ENCODE measurements at regions not wholly inside any gene's neighbourhood (a gene's known extent, or its start where the extent isn't known, plus 50 kb on each side); places are given as distances from the start of the nearest gene placed in this dataset.
"Not testable (repeated sequence)": the region's sequence is repeated elsewhere in the genome, so short reads cannot be mapped to it uniquely, and the experiment has no call there.

DNA sequence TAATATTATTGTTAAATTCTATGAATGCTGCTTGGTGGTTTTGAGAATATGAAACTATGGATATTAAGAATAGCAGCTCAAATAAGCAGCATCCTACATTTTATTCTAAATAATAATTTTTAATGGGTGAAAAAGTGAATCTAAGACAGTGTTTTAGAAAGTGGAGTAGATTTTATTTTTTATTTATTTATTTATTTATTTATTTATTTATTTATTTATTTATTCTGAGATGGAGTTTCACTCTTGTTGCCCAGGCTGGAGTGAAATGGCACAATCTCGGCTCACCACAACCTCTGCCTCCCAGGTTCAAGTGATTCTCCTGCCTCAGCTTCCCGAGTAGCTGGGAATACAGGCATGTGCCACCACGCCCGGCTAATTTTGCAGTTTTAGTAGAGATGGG lies 1199.4 kb downstream of the EPHA7 start:
- H3K36me3 ChIP-seq (ENCODE audit: control insufficient read depth, insufficient read depth, low read length); H3K4me1 ChIP-seq (ENCODE audit: control insufficient read depth, insufficient read depth, low read length): not testable (repeated sequence)

DNA sequence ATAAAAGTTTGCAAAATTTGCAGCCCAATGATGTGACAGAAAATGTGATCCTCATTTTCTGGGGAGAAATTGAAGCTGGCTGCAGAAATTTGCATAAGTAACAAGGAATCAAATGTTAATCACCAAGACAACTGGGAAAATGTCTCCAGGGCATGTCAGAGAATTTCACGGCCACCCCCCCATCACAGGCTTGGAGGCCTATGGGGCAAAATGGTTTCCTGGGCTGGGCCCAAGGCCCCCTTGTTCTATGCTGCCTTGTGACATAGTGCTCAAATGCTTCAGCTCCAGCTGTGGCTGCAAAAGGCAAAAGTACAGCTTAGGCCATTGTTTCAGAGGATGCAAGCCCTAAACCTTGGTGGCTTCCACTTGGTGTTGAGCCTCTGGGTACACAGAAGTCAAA lies 1202.6 kb downstream of the EPHA7 start:
- H3K4me3 ChIP-seq (ENCODE audit: low read length), result no peak overlapping the region
- H3K27ac ChIP-seq (ENCODE audit: low read depth, low read length), result no peak overlapping the region
- no peaks in the 10 kb centered on the region for H3K27me3 ChIP-seq (ENCODE audit: control insufficient read depth, insufficient read depth, low read length)
- H3K4me1 ChIP-seq (ENCODE audit: control insufficient read depth, insufficient read depth, low read length), result no peaks in the 10 kb centered on the region
- H3K9ac ChIP-seq (ENCODE audit: low read length), result no peak overlapping the region
- no peaks in the 10 kb centered on the region for H3K36me3 ChIP-seq (ENCODE audit: control insufficient read depth, insufficient read depth, low read length)

More for the DNA sequence above, 1199.4 kb downstream of the EPHA7 start:
- H3K27ac ChIP-seq (ENCODE audit: low read depth, low read length); H3K4me3 ChIP-seq (ENCODE audit: low read length); H3K9ac ChIP-seq (ENCODE audit: low read length); H3K27me3 ChIP-seq (ENCODE audit: control insufficient read depth, insufficient read depth, low read length): not testable (repeated sequence)

DNA sequence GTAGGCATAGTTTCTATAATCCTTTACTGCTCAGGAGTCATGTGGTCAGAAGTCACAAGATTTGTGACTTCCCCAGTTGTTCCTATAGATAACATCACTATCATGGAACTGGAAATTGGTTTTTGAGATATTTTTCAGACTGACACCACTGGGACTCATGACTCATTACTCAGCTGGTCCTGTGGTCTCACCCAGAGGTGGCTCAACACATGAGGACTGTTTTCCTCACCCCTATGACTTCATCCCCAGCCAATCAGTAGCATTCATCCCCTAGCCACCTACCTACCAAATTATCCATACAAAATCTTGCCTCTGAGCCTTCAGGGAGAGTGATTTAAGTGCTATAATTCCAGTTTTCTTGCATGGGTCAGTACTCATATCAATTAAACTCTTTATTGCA lies 1217.7 kb downstream of the EPHA7 start:
- Histone ChIP-seq H3K4me1 (ENCODE audit: control insufficient read depth, insufficient read depth, low read length) (no peaks in the 10 kb centered on the region), H3K4me3 (ENCODE audit: low read length) (no peak overlapping the region), H3K27ac (ENCODE audit: low read depth, low read length) (no peak overlapping the region), H3K27me3 (ENCODE audit: control insufficient read depth, insufficient read depth, low read length) (no peaks in the 10 kb centered on the region), H3K36me3 (ENCODE audit: control insufficient read depth, insufficient read depth, low read length) (no peaks in the 10 kb centered on the region), H3K9ac (ENCODE audit: low read length) (no peak overlapping the region)

DNA sequence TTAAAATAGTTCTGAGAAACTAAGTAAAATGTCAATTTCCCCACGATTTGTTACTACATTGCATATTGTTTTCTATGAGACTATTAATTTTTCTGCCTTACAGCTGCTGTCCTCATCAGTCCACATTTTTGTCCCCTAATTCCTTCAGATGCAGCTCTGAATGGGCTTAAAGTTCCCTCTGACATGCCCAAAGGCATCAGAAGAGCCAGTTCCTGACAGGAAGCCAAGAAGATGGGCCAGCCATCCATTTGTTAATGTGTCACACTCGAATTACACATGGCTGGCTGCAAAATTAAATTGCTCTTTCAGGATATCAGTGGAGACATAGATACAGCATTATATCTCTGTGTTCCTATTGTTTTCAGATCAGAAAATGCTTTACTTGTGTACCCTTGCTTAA lies 1223.0 kb downstream of the EPHA7 start:
- H3K27ac ChIP-seq (ENCODE audit: low read depth, low read length), result no peak overlapping the region
- no peak overlapping the region for H3K4me3 ChIP-seq (ENCODE audit: low read length)
- H3K9ac ChIP-seq (ENCODE audit: low read length), result no peak overlapping the region
- no peaks in the 10 kb centered on the region for H3K36me3 ChIP-seq (ENCODE audit: control insufficient read depth, insufficient read depth, low read length)
- H3K27me3 ChIP-seq (ENCODE audit: control insufficient read depth, insufficient read depth, low read length), result no peaks in the 10 kb centered on the region
- no peaks in the 10 kb centered on the region for H3K4me1 ChIP-seq (ENCODE audit: control insufficient read depth, insufficient read depth, low read length)

DNA sequence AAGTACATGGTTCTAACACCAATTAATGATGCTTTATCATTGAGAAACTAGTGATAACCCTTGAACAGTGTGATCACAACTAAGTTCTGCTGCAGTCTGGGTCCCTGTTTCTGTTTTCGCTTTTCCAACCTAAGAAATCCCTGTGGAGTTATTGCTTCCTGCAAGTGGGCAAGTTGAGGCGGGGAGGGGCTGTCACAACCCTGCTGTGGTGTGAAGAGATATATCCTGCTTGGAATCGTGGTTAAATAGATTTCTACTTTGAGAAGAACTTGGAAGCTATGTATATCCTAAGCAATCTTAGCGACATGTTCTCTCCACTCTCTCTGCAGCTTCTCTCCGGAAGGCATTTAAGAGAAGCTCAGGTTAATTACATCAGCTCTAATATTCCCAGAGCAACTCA lies 1223.6 kb downstream of the EPHA7 start:
- Histone ChIP-seq H3K4me1 (ENCODE audit: control insufficient read depth, insufficient read depth, low read length) (no peaks in the 10 kb centered on the region), H3K4me3 (ENCODE audit: low read length) (no peak overlapping the region), H3K27me3 (ENCODE audit: control insufficient read depth, insufficient read depth, low read length) (no peaks in the 10 kb centered on the region), H3K36me3 (ENCODE audit: control insufficient read depth, insufficient read depth, low read length) (no peaks in the 10 kb centered on the region), H3K27ac (ENCODE audit: low read depth, low read length) (no peak overlapping the region), H3K9ac (ENCODE audit: low read length) (no peak overlapping the region)

DNA sequence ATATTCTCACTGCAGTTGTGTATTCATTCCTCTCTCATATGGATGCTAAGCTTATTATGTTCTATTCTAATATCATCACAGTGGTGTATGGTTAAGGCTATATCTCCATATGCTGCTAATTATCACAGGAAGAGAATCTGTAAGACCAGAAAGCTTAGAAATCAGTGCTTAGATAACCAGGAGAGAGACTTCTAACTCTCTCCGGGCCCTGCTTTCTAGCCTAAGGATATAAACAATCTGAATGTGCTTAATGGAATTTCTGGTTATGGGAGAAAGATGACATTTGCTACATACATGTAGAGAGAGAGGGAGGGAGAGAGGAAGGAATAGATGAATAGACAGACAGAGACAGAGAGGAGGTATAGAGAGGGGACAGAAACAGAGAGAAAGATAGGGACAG lies 1231.3 kb downstream of the EPHA7 start:
- Histone ChIP-seq H3K27ac (ENCODE audit: low read depth, low read length) (no peak overlapping the region), H3K4me3 (ENCODE audit: low read length) (no peak overlapping the region), H3K4me1 (ENCODE audit: control insufficient read depth, insufficient read depth, low read length) (no peaks in the 10 kb centered on the region), H3K9ac (ENCODE audit: low read length) (no peak overlapping the region), H3K27me3 (ENCODE audit: control insufficient read depth, insufficient read depth, low read length) (no peaks in the 10 kb centered on the region), H3K36me3 (ENCODE audit: control insufficient read depth, insufficient read depth, low read length) (no peaks in the 10 kb centered on the region)

DNA sequence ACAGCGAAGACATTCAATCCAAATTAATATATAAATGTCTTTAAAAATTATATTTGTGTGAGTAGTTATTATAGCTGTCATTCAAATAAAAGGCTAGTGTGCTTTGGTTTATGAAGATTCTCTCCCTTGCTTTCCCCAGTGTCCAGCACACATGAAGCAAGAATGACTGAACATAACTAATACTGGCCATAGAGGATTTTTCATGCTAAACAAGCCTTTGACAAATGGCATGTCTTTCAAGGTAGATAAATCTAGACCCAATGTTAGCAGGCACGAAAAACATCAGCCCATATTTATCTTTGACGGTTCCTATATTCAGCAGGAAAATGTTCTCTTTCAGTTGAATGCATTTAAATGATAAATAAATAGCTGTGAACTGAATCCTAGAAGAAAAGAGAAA lies 1234.4 kb downstream of the EPHA7 start:
- Histone ChIP-seq H3K9ac (ENCODE audit: low read length) (no peak overlapping the region), H3K27ac (ENCODE audit: low read depth, low read length) (no peak overlapping the region), H3K36me3 (ENCODE audit: control insufficient read depth, insufficient read depth, low read length) (no peaks in the 10 kb centered on the region), H3K27me3 (ENCODE audit: control insufficient read depth, insufficient read depth, low read length) (no peaks in the 10 kb centered on the region), H3K4me3 (ENCODE audit: low read length) (no peak overlapping the region), H3K4me1 (ENCODE audit: control insufficient read depth, insufficient read depth, low read length) (no peaks in the 10 kb centered on the region)

DNA sequence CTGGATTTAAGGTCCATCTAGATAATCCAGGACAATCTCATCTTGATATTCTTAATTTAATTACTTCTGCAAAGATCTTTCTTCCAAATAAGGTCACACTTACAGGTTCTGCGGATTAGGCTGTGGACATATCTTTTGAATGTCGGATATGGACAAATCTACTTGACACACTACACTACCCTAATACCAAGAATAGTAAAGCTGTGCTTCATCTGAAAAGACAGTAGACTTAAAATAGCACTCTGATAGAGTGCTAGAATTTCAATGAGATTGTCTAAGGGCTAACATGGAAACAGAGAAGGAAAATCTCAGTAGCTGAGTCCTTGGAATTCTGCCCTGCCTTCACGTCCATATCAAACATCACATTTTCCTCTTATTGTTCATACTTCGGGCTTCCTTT lies 1238.0 kb downstream of the EPHA7 start:
- H3K9ac ChIP-seq (ENCODE audit: low read length), result no peak overlapping the region
- H3K27ac ChIP-seq (ENCODE audit: low read depth, low read length), result no peak overlapping the region
- H3K4me3 ChIP-seq (ENCODE audit: low read length), result no peak overlapping the region
- no peaks in the 10 kb centered on the region for H3K4me1 ChIP-seq (ENCODE audit: control insufficient read depth, insufficient read depth, low read length)
- H3K27me3 ChIP-seq (ENCODE audit: control insufficient read depth, insufficient read depth, low read length), result no peaks in the 10 kb centered on the region
- H3K36me3 ChIP-seq (ENCODE audit: control insufficient read depth, insufficient read depth, low read length), result no peaks in the 10 kb centered on the region

DNA sequence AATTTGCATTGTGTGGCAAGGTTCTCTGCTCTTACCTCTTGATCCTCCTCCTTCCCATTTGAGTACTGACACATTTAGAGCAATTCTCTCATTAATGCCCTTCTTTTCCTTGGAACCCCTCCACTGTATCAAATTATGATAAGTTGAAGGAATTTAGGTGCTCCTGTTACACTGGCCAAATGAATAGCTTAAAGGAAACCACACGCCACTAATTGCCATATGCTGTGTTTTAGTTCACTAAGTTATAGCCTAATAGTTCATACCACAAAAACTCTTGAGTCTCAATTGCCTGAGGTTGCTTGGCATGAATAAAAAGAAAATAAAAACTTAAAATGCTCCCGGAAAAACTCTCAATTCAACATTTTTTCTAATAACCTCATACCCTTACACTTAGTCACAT lies 1239.3 kb downstream of the EPHA7 start:
- Histone ChIP-seq H3K9ac (ENCODE audit: low read length) (no peak overlapping the region), H3K36me3 (ENCODE audit: control insufficient read depth, insufficient read depth, low read length) (no peaks in the 10 kb centered on the region), H3K4me3 (ENCODE audit: low read length) (no peak overlapping the region), H3K27ac (ENCODE audit: low read depth, low read length) (no peak overlapping the region), H3K4me1 (ENCODE audit: control insufficient read depth, insufficient read depth, low read length) (no peaks in the 10 kb centered on the region), H3K27me3 (ENCODE audit: control insufficient read depth, insufficient read depth, low read length) (no peaks in the 10 kb centered on the region)

DNA sequence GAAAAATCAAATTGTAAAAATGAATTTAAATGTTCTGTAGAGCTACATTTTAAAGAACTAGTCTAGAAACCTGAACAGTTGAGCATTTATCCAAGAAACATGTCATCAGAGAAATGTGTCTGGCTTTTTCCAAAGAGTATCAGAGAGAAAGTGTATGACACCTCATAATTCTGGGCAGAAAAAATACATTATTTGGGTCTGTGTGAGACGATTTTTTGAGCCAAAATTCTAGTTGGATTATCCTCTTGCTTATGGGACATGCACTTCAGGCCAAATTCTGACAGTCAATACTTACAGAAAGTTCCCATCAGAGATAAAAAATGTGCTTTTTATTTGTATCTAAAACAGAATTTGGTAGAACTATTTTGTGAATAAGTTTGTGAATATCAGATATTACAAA lies 1242.7 kb downstream of the EPHA7 start:
- Histone ChIP-seq H3K27me3 (ENCODE audit: control insufficient read depth, insufficient read depth, low read length) (no peaks in the 10 kb centered on the region), H3K4me3 (ENCODE audit: low read length) (no peak overlapping the region), H3K36me3 (ENCODE audit: control insufficient read depth, insufficient read depth, low read length) (no peaks in the 10 kb centered on the region), H3K9ac (ENCODE audit: low read length) (no peak overlapping the region), H3K4me1 (ENCODE audit: control insufficient read depth, insufficient read depth, low read length) (no peaks in the 10 kb centered on the region), H3K27ac (ENCODE audit: low read depth, low read length) (no peak overlapping the region)

DNA sequence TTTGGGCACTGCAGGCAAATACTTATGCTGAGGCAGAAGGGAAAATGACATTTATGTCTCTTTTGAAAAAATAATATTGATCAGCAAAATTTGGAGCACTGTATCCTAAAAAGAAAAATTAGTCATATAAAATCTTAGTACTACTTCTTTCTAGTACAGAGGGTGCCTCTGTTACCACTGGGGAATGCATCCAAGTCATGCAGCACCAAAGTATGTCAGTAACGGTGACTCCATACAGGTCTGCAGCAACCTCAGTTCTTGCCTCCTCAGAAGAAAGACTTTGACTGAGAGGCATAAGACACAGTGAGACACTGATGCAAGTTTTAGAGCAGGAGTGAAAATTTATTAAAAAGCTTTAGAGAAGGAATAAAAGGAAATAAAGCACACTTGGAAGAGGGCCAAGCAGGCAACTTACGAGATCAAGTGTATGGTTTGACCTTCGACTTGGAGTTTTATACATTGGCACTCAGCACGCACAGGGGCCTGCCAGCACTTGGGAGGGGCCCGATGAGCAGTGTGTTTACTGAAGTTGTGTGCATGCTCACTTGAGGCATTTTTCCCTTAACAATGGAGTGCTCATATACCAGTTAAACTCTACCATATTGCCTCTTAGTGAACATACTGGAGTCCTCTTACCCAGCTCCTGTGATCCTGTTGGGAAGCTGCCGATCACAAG lies 1244.8 kb downstream of the EPHA7 start:
- H3K27ac ChIP-seq (ENCODE audit: low read depth, low read length), result no peak overlapping the region
- H3K4me1 ChIP-seq (ENCODE audit: control insufficient read depth, insufficient read depth, low read length), result no peaks in the 10 kb centered on the region
- H3K36me3 ChIP-seq (ENCODE audit: control insufficient read depth, insufficient read depth, low read length), result no peaks in the 10 kb centered on the region
- no peaks in the 10 kb centered on the region for H3K27me3 ChIP-seq (ENCODE audit: control insufficient read depth, insufficient read depth, low read length)
- H3K9ac ChIP-seq (ENCODE audit: low read length), result no peak overlapping the region
- no peak overlapping the region for H3K4me3 ChIP-seq (ENCODE audit: low read length)

DNA sequence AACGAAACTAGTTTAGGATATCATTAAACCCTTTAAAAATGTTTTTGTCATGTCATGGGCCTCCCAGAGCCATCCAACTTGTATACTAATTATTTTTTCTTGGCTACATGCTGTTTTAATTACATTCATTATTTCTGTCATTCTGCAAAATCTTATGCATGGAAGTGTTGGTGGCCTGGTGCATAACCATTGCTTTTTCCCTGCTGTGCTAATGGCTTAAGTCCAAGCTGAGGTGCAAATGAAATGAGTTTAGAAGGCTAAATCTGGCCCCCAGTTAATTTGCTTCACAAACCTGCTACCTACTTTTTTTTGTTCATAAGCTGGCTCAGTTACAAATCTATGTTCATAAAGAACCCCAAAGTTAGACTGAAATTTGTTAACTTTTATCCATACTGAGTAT lies 1249.9 kb downstream of the EPHA7 start:
- H3K27ac ChIP-seq (ENCODE audit: low read depth, low read length), result no peak overlapping the region
- no peak overlapping the region for H3K9ac ChIP-seq (ENCODE audit: low read length)
- H3K4me1 ChIP-seq (ENCODE audit: control insufficient read depth, insufficient read depth, low read length), result no peaks in the 10 kb centered on the region
- H3K4me3 ChIP-seq (ENCODE audit: low read length), result no peak overlapping the region
- H3K27me3 ChIP-seq (ENCODE audit: control insufficient read depth, insufficient read depth, low read length), result no peaks in the 10 kb centered on the region
- H3K36me3 ChIP-seq (ENCODE audit: control insufficient read depth, insufficient read depth, low read length), result no peaks in the 10 kb centered on the region

DNA sequence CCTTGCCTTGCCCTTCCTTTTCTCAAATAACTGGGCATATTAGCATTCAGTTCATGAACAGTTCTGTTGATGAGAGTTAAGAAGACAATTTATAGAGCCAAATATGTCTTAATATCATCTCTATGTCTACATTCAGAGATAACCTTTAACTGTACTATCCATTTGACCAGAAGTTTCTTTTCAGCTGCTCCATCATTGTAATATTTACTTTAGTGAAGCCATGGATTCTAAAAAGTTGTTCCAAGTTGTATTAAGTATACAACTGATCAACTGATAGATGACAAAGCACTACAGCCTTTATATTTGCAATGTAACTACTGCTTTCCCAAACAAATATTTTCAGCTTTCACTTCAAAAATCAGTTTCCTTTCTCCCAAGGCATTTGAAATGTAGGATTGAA lies 1252.7 kb downstream of the EPHA7 start:
- no peak overlapping the region for H3K9ac ChIP-seq (ENCODE audit: low read length)
- no peaks in the 10 kb centered on the region for H3K36me3 ChIP-seq (ENCODE audit: control insufficient read depth, insufficient read depth, low read length)
- no peak overlapping the region for H3K27ac ChIP-seq (ENCODE audit: low read depth, low read length)
- no peaks in the 10 kb centered on the region for H3K4me1 ChIP-seq (ENCODE audit: control insufficient read depth, insufficient read depth, low read length)
- no peaks in the 10 kb centered on the region for H3K27me3 ChIP-seq (ENCODE audit: control insufficient read depth, insufficient read depth, low read length)
- H3K4me3 ChIP-seq (ENCODE audit: low read length), result no peak overlapping the region

All from rectal smooth muscle tissue (tissue), 1 donor.